Inferior parietal cortex (tissue), 1 donor: ENCODE measurements at regions not wholly inside any gene's neighbourhood (a gene's known extent, or its start where the extent isn't known, plus 50 kb on each side); places are given as distances from the start of the nearest gene placed in this dataset.

Experiments
- DNase-seq: peaks from one replicate; pipeline ENCODE4 v3.0.0-alpha.2; 2016; ENCODE audit errors: extremely low spot score

DNA sequence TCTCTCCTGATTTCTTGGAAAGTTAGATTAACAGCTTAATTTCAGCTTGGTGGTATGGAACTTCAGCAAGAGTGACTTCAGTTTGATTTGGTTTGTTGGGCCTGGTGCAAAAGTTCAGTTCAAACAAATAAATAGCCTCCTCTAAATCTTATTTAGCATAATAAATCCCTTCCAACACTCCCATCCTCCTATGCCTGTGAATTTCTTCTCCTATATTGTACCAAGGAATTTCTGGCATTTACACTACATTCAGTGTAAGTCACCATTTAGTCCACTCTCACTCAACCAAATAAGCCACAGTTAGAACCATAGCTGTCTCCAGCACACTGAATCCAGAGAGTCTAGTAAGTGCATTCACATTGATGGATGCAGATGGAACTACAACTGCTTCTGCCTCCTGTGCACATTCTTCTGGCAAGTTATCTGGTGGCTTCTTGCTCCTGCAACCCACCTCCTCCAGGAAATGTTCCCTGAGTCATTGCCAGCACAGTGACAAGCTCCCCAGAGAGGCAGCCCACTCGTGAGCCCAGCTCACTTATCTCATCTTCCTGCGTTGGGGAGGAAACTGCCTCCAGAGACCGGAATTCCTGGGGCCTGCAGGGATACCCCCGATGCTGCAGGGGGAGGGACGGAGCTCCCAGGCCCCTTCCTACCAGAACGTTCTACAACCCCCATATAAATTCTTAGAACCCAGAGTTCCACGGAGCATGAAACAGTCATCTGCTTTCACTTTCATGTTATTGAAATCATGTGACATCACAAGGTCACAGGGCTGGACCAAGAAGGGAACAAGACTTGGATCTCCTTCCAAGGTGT, 318.3 kb downstream of the PHKB start:
- DNase-seq, result peak; percentile 50

DNA sequence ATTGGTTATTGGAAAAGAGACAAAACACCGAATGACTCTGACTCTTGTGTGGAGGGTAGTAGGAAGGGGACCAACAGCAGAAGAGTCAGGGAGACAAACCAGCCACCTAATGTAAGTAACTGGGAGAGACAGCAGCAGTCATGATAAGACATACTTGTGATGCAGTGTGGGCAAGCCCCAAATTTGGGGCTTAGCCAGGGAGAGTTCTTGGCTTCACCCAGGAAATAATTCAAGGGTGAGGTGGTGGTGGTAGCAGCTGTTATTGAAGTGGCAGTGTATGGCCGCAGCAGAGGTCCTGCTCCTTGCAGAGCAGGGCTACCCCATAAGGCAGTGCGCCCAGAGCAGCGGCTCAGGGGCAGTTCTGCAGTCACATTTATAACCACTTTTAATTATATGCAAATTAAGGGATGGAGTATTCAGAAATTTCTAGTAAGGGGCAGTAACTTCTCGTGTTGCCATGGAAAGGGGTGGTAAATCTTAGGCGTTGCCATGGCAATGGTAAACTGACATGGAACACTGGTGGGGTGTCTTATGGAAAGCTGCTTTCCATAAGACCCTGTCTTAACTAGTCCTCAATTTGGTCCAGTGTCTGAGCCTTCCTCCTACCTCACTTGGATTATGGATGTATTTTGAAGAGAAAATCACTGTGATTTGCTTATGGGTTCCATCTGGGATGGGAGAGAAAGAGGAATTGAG, 317.1 kb downstream of the PHKB start:
- DNase-seq, result no peak

DNA sequence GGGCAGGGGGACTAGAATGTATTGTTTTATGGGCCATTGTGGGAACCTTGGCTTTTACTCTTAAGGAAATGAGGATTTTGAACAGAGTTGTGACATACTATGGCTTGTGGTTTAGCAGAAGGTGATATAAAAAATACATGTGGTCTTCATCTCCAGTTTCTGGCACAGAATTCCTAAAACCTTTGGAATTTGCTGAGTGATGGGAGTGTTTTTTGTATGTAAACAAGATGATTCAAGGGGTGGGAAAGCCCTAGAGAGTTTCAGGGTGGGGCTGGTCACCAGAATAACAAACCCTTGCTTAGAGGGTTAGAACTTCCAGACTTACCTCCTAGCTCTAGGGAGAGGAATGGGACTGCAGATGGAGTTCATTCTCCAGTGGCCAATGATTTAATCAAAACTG, 316.1 kb downstream of the PHKB start:
- DNase-seq, result no peak

DNA sequence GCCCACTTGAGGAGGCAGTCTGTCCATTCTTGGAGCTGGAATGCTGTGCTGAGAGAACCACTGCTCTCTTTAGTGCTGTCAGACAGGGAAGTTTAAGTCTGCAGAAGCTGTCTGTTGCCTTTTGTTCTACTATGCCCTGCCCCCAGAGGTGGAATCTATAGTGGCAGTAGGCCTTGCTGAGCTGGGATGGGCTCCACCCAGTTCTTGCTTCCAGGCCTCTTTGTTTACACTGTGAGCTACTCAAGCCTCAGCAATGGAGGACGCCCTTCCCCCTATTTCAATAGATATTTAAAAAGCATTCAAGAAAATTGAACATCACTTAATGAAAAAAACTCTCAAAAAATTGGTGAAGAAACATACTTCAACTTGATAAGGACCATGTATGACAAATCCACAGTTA, 313.5 kb downstream of the PHKB start:
- DNase-seq, result no peak

DNA sequence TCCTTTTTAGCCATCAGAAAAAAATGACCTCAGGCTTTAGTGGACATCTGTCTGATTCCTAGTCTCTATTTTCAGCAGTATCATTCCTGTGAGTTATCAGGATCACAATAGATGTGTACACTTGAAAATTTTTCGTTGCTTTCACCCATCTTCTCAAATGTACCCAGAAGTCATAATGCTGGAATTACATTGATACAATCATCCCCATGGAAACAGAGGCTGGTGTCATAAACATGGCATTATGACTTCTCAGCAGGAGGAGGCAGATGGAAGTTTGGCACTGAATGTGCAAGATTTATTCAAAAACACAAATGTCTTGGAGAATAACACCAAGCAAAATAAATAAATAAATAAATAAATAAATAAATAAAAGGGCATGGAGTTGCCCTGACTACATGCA, 292.5 kb downstream of the PHKB start:
- no peak for DNase-seq
